B cell (primary cell): ENCODE measurements at regions not wholly inside any gene's neighbourhood (a gene's known extent, or its start where the extent isn't known, plus 50 kb on each side); places are given as distances from the start of the nearest gene placed in this dataset.

Source experiments
- ATAC-seq: fragments of 200-7000 bp; cut with Tn5 transposase; one replicate; pipeline ENCODE4 v1.10.0; 2021; ENCODE audit warnings: low read depth, mild to moderate bottlenecking, moderate number of reproducible peaks, moderate library complexity
- CTCF ChIA-PET: fragments of 350-600 bp; sonication (Branson Sonifier 250); formaldehyde crosslinking; loops from one replicate; lab custom pipeline; 2021; ENCODE audit warnings: antibody characterized with exemption, inconsistent platforms; lab: Charles Lee
- POLR2A ChIA-PET: fragments of 350-600 bp; sonication (Branson Sonifier 250); formaldehyde crosslinking; loops from one replicate; lab custom pipeline; 2021; ENCODE audit warnings: antibody characterized with exemption; lab: Charles Lee
- DNase-seq: peaks from one replicate; pipeline ENCODE4 v3.0.0; 2013
- H2AFZ ChIP-seq: 2 replicates; pipeline ENCODE4 v1.6.1; 2012; ENCODE audit warnings: mild to moderate bottlenecking, low read depth, low read length; ENCODE audit not compliant: insufficient read depth, poor library complexity, severe bottlenecking
- H3K27ac ChIP-seq, 2 donors: 1 replicate in 1 of 2; 2 replicates in 1 of 2; pipeline ENCODE4 v1.5.1; 2012 to 2013; ENCODE audit warnings: low read length in 2 of 2, mild to moderate bottlenecking in 2 of 2, moderate library complexity in 1 of 2
- H3K27me3 ChIP-seq, 4 experiments: fragments of 200-600 bp in 1 of 4; sonication (generic) in 1 of 4; replicated peaks in 1 of 4; 1 replicate in 2 of 4; 2 replicates in 2 of 4; pipeline versions ENCODE4 v1.6.1 to v1.7.0; 2013 to 2016; ENCODE audit warnings: low read length in 3 of 4, mild to moderate bottlenecking in 2 of 4, mixed read lengths in 1 of 4, moderate library complexity in 1 of 4; ENCODE audit not compliant: insufficient read depth in 4 of 4, control insufficient read depth in 3 of 4; ENCODE audit errors: control extremely low read depth in 1 of 4
- H3K36me3 ChIP-seq, 2 experiments: replicated peaks in 1 of 2; 1 replicate in 1 of 2; 2 replicates in 1 of 2; pipeline versions ENCODE4 v1.6.1 to v1.7.1; 2013; ENCODE audit warnings: low read length in 1 of 2; ENCODE audit not compliant: insufficient read depth in 2 of 2, control insufficient read depth in 1 of 2; ENCODE audit errors: control extremely low read depth in 1 of 2, extremely low read depth in 1 of 2
- H3K4me1 ChIP-seq, 2 donors: fragments of 200-600 bp in 1 of 2; sonication (generic) in 1 of 2; 1 replicate in 1 of 2; 2 replicates in 1 of 2; pipeline versions ENCODE4 v1.5.1 to v1.6.1; 2013 to 2017; ENCODE audit warnings: low read length in 2 of 2; ENCODE audit not compliant: control insufficient read depth in 2 of 2, insufficient read depth in 2 of 2
- H3K4me2 ChIP-seq: replicated peaks from 2 replicates; pipeline ENCODE3; 2012; ENCODE audit warnings: mild to moderate bottlenecking, low read depth, low read length; ENCODE audit not compliant: poor library complexity, severe bottlenecking
- H3K4me3 ChIP-seq, 5 experiments: fragments of 200-600 bp in 1 of 5; sonication (generic) in 1 of 5; 1 replicate in 3 of 5; 2 replicates in 2 of 5; pipeline versions ENCODE4 v1.5.1 to v1.7.0; 2011 to 2016; ENCODE audit warnings: low read length in 4 of 5, mild to moderate bottlenecking in 4 of 5, low read depth in 2 of 5, control low read depth in 1 of 5, moderate library complexity in 1 of 5; ENCODE audit not compliant: insufficient read depth in 1 of 5; ENCODE audit errors: control extremely low read depth in 1 of 5, extremely low read depth in 1 of 5
- H3K79me2 ChIP-seq: fragments of 200-600 bp; sonication (generic); one replicate; pipeline ENCODE4 v1.6.0; 2016; ENCODE audit warnings: low read length; ENCODE audit not compliant: control insufficient read depth, insufficient read depth
- H3K9ac ChIP-seq: fragments of 200-600 bp; sonication (generic); 2 replicates; pipeline ENCODE4 v1.6.1; 2017; ENCODE audit warnings: mild to moderate bottlenecking, low read length, moderate library complexity
- H3K9me3 ChIP-seq, 3 donors: one replicate each; pipeline versions ENCODE4 v1.6.1 to v1.7.1; 2013; ENCODE audit warnings: low read length in 2 of 3; ENCODE audit not compliant: control insufficient read depth in 2 of 3, insufficient read depth in 1 of 3; ENCODE audit errors: control extremely low read depth in 1 of 3
- H4K20me1 ChIP-seq: 2 replicates; pipeline ENCODE4 v1.6.0; 2012; ENCODE audit warnings: mild to moderate bottlenecking, low read length; ENCODE audit not compliant: insufficient read depth, control insufficient read depth, poor library complexity, severe bottlenecking
- H3K27ac Mint-ChIP-seq: one replicate; pipeline ENCODE4 v1.8.0; 2021; ENCODE audit warnings: mixed read lengths
- H3K27me3 Mint-ChIP-seq: one replicate; pipeline ENCODE4 v1.8.0; 2021; ENCODE audit warnings: mixed read lengths
- H3K4me1 Mint-ChIP-seq: one replicate; pipeline ENCODE4 v1.8.0; 2021; ENCODE audit warnings: mixed read lengths
- H3K4me3 Mint-ChIP-seq: one replicate; pipeline ENCODE4 v1.8.0; 2021; ENCODE audit warnings: mixed read lengths
- H3K9me3 Mint-ChIP-seq: one replicate; pipeline ENCODE4 v1.8.0; 2022; ENCODE audit warnings: mixed read lengths; ENCODE audit not compliant: insufficient read depth
- EZH2 ChIP-seq: IDR thresholded peaks from 2 replicates; pipeline ENCODE4 v1.6.1; 2012; ENCODE audit warnings: borderline replicate concordance, low read depth, mild to moderate bottlenecking, moderate library complexity, low read length; ENCODE audit not compliant: insufficient read depth, poor library complexity, severe bottlenecking
- WGBS: methylation state at CpG from one replicate; pipeline ENCODE4 v1.1.5; 2013; ENCODE audit warnings: missing lambda C conversion rate; ENCODE audit not compliant: insufficient coverage; 5-methylcytosine and 5-hydroxymethylcytosine counted together
- intact Hi-C: fragments of 100-400 bp; cut with micrococcal nuclease; formaldehyde crosslinking; loops from one replicate; pipeline ENCODE4 v1.10.0; 2022
- TF ChIP-seq, protein P1 (sequence below): fragments of 200-600 bp; IDR thresholded peaks from one replicate; pipeline ENCODE4 v1.8.0; 2022; ENCODE audit warnings: antibody characterized with exemption, mild to moderate bottlenecking

GRCh38 chr10:132478341-132479023 lies 59.1 kb upstream of the INPP5A start:
- ATAC-seq (no peak), DNase-seq (no peak)
- H3K79me2 ChIP-seq = no peaks in the 10 kb centered on the region
- no peaks in the 10 kb centered on the region for H3K4me1 Mint-ChIP-seq
- no peaks in the 10 kb centered on the region for H3K36me3 ChIP-seq
- CTCF ChIA-PET = no interaction called here
- H3K4me3 Mint-ChIP-seq = no peak overlapping the region
- peaks cover 0 to 23% (median 0%) of the 10 kb centered on the region in 4 experiments for H3K27me3 ChIP-seq
- no peaks in the 10 kb centered on the region for H4K20me1 ChIP-seq
- H3K9me3 ChIP-seq = no peaks in the 10 kb centered on the region
- POLR2A ChIA-PET = no interaction called here
- no peak for TF ChIP-seq EZH2
- TF ChIP-seq, protein P1, sequence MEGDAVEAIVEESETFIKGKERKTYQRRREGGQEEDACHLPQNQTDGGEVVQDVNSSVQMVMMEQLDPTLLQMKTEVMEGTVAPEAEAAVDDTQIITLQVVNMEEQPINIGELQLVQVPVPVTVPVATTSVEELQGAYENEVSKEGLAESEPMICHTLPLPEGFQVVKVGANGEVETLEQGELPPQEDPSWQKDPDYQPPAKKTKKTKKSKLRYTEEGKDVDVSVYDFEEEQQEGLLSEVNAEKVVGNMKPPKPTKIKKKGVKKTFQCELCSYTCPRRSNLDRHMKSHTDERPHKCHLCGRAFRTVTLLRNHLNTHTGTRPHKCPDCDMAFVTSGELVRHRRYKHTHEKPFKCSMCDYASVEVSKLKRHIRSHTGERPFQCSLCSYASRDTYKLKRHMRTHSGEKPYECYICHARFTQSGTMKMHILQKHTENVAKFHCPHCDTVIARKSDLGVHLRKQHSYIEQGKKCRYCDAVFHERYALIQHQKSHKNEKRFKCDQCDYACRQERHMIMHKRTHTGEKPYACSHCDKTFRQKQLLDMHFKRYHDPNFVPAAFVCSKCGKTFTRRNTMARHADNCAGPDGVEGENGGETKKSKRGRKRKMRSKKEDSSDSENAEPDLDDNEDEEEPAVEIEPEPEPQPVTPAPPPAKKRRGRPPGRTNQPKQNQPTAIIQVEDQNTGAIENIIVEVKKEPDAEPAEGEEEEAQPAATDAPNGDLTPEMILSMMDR = no peak
- H3K4me2 ChIP-seq = no peak overlapping the region
- H3K27ac ChIP-seq = no peak overlapping the region
- no peak overlapping the region for H2AFZ ChIP-seq
- H3K27ac Mint-ChIP-seq = no peak overlapping the region
- H3K4me1 ChIP-seq = no peaks in the 10 kb centered on the region
- peaks cover 26% of the 10 kb centered on the region for H3K27me3 Mint-ChIP-seq
- H3K4me3 ChIP-seq = no peak overlapping the region
- intact Hi-C loops = no loop called here
- H3K9ac ChIP-seq = no peak overlapping the region
- WGBS = 74% methylated on average over 16 of the region's 18 CpGs
- H3K9me3 Mint-ChIP-seq = no peaks in the 10 kb centered on the region

DNA sequence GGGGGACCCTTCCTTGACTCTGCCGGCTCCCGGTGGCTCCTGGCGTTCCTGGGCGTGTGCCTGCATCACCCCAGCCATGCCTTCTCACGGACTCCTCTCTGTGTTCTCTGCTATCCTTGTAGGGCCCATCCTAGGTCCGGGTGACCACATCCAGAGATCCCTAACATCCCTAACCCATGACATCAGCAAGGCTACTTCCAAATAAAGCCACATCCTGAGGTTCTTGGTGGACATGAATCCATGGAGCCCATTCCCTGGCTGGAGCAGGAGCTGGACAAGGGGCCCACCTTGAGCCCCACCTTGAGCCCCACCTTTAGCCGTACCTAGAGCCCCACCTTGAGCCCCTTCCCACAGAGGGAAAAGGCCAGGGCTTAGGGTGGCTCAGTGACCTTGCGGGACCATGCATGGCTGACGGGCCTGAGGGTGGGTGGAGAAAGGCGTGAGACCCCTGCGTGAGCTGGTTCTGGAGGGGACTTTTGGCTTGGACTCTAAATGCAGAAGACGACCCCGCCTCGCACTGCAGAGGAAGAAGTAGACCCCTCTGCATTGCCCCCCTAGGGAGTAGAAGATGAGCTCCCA lies 58.5 kb upstream of the INPP5A start:
- H3K27me3 Mint-ChIP-seq = peaks cover 20% of the 10 kb centered on the region

More for the DNA sequence above, 58.5 kb upstream of the INPP5A start:
- Histone ChIP-seq H3K4me3 (no peak overlapping the region), H3K4me1 (no peaks in the 10 kb centered on the region), H3K27ac (no peak overlapping the region), H3K4me2 (no peak overlapping the region), H4K20me1 (no peaks in the 10 kb centered on the region), H3K79me2 (no peaks in the 10 kb centered on the region), H2AFZ (no peak overlapping the region), H3K9ac (no peak overlapping the region), H3K27me3 (peaks cover 0 to 23% (median 0%) of the 10 kb centered on the region in 4 experiments), H3K36me3 (no peaks in the 10 kb centered on the region), H3K9me3 (no peaks in the 10 kb centered on the region)
- H3K4me1 Mint-ChIP-seq = no peaks in the 10 kb centered on the region
- ChIA-PET POLR2A (no interaction called here), CTCF (no interaction called here)
- H3K9me3 Mint-ChIP-seq = no peaks in the 10 kb centered on the region
- H3K27ac Mint-ChIP-seq = no peak overlapping the region
- H3K4me3 Mint-ChIP-seq = no peak overlapping the region
- intact Hi-C loops = no loop called here
- ATAC-seq (no peak), DNase-seq (no peak)
- no peak for TF ChIP-seq EZH2
- TF ChIP-seq, protein P1 = no peak
- 95% methylated on average over 11 of the region's 14 CpGs for WGBS
